HG02938 (cell line): ENCODE measurements at regions not wholly inside any gene's neighbourhood (a gene's known extent, or its start where the extent isn't known, plus 50 kb on each side); places are given as distances from the start of the nearest gene placed in this dataset.

Experiments used
- ATAC-seq: cut with Tn5 transposase; IDR thresholded peaks from one replicate; pipeline ENCODE4 v1.9.1; 2021; ENCODE audit warnings: mild to moderate bottlenecking, moderate library complexity; ENCODE audit not compliant: unreplicated experiment

DNA sequence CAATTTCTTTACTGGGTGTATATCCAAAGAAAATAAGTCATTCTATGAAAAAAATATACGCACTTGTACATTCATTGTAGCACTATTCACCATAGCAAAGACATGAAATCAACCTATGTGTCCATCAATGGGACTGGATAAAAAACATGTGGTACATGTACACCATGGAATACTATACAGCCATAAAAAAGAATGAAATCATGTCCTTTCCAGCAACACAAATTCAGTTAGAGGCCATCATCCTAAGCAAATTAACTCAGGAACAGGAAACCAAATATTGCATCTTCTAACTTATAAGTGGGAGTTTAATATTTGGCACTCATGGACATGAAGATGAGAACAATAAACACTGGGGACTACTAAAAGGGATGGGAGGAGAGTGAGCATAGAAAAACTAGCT lies 325.7 kb downstream of the TGFB2 start:
- ATAC-seq, result no peak

GRCh38 chr1:218671573-218671972 lies 326.4 kb downstream of the TGFB2 start:
- ATAC-seq, result no peak

- ATAC-seq, result no peak
These were observed 328.0 kb downstream of the TGFB2 start for GRCh38 chr1:218673170-218673569.

DNA sequence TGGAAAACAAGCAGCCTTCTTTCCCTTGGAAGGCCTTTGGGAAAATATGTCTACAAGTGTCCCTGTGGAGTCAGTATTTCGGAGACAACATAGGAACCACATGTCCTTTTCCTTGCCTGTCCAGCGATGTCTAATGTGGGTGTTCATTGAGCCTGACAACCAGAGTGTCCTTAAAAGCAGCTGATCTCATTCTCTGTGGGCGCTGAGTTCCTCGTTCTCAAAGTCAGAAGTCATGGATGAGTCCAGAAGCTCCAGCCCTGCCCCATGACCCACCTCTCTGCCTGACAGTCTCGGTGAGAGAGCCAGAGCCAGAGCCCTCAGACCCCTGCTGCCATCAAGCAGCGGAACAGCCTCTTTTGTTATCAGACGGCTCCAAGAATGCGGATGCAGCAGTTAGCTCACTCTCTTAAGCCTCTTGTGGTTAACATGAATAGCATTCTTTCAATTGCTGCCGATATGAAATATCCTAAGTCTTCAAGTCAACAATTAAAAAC lies 329.2 kb downstream of the TGFB2 start:
- ATAC-seq, result no peak

GRCh38 chr1:218677026-218677425 lies 331.9 kb downstream of the TGFB2 start:
- no peak for ATAC-seq

DNA sequence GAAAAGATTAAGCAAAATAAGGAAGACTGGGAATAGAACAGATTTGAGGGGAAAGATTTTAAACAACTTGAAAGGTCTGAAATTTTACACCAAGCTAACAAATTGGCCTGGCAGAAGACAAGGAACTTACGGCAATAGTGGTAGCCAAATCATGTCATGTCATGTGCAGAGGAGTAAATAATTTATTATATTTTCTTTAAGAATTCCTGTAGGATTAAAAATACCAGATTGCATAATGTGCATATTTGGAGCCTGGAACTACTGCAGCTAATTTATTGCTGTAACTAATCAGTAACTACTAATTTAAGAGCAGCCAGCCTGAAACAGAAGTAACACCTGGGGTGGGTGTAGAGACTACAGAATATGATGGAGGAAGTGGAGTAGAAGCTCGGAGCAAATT lies 334.3 kb downstream of the TGFB2 start:
- no peak for ATAC-seq

DNA sequence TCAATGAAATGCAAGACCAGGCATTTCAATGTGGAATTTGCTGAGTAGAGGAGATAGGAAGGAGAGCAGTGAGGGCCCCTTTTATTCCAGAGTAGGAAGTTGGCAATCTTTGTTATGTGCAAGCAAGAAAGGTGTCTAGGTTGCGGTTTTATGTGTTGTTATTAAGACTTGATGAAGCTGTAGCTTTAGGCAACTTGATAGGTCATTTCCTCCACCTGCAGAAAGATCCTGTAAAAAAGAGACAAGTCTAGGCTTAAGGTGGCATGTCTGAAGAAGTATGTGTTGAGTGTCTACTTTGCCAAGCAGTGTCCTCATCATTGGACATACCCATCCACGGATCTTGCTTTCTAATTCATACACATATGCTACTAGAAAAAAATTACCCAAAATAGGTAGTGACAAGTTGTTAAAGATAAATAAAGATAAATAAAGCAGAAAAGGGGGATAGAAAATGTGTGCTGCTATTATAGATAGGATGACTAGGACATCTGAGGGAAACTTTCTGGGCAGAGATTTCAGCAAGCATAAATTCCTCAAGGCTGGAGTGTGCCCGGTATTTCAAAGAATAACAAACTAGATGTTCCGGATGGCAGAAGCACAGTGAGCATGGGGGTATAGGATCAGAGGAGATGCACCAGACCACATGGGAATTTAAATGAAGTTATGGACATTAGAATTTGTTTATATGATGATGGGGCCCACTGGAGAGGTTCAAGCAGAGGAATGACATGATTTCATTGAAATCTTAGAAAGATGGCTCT lies 335.0 kb downstream of the TGFB2 start:
- ATAC-seq, result no peak

GRCh38 chr1:218683242-218683641 lies 338.1 kb downstream of the TGFB2 start:
- ATAC-seq, result no peak

- no peak for ATAC-seq
These were observed 341.1 kb downstream of the TGFB2 start for GRCh38 chr1:218686258-218686657.

DNA sequence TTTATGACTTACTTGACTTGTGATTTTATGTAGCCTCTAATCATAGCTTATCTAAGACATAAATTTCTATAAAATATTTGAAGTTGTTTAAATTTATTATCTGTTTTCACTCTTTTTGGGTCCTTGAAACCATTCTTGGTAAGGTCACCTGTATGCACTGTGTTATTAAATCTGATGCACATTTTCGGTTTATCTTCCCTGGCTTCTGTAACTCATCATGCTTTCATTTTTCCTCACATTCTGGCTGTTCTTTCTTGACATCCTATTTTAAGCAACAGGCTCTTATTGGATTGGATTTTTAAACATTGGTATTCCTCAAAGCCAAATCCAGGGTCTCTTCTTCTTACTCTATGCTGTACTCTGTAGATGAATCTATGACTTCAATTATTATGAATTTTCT lies 341.6 kb downstream of the TGFB2 start:
- ATAC-seq, result no peak

DNA sequence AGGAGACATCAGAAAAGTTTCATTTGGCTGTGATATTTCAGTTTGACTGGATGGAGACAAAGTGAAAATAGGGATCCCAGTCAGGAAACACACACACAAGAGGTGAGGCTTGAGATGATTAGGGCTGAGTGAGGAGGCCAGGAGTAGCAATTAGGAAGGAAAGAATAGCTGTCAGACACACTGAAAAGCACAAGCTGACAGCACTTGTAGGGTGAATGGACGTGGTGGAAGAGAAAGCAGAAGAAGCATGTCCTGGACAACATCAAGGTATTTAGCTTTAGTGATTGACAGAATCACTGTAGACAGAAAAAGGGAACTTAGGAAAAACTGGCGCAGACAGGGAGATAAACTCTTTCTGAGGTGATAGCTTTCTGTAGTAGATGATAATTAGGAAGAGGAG lies 347.7 kb downstream of the TGFB2 start:
- ATAC-seq, result no peak

DNA sequence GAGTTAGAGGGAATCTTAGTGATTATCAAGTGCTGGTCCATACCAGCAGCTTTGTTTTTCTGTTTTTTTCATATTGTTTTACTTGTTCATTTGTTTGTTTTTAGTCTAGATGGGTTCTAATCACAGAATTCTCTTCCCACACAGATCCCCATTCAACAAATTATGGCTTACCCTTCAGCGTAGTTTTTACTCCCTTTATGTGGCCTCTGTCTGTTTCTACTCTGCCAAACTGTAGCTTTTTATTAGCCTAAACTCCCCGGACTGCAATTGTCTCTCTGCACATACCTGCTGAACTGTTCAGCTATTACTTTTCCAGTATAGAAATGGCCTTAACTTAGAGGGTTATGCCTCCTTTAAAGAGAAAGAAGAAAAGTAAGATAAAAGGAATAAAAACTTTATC lies 348.5 kb downstream of the TGFB2 start:
- no peak for ATAC-seq

GRCh38 chr1:218694085-218694484 lies 348.9 kb downstream of the TGFB2 start:
- ATAC-seq, result no peak

GRCh38 chr1:218694636-218695035 lies 349.5 kb downstream of the TGFB2 start:
- no peak for ATAC-seq

DNA sequence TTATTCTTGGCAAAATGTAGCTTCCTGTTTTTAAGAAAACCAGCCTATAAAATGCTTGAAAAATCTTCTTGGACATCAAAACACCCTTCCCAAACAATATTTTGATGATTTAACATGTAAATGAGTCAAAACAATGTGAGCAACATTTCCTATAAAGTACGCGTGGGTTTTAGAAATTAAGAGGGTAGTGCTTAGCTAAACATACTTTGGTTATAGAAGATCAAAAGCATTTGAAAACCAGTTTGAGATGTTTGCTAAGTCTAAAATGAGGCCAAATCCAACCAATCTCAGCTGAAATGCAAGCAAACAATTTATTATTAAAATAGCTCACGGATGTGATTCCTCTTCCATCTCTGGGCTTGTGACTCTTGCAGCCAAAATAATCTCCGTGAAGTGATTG lies 350.4 kb downstream of the TGFB2 start:
- no peak for ATAC-seq

DNA sequence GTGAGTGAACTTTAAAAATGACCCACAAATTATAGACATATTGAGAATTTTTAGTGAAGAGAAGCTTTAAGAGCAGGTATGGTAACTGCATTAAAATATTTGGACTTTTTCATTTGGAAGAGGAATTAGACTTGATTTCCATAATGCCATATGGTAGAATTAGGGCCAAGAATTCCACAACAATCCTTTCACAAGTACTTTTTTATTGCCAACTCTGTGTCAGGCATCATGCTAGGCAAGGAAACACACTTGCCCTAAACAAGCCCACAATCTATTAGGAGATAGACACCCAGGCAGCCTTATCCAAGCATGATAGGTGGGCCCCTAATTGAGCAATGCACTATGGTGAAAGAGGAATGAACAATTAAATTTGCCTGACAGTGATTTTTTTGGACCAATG lies 353.0 kb downstream of the TGFB2 start:
- ATAC-seq, result no peak

- no peak for ATAC-seq
These were observed 354.3 kb downstream of the TGFB2 start for GRCh38 chr1:218699421-218699820.

DNA sequence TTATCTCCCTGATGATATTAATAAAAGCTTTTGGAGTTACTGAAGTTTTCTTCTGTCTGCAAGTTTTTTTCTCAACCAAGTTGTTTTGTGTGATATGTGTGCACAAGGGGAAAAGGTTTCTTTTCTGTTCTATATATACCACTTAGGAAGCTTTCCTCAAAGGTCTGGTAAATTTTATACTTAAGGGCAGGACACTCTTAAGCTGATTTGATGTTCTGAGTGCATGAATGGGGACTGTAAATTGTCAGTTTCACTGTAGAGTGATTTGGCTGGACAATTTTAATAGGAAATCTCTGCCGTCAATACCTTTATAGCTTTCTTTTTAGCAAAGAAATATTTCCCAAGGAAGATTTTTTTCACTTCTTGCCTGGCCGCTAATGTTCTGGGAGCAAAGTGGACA lies 354.7 kb downstream of the TGFB2 start:
- ATAC-seq, result no peak

GRCh38 chr1:218700666-218701065 lies 355.5 kb downstream of the TGFB2 start:
- no peak for ATAC-seq

DNA sequence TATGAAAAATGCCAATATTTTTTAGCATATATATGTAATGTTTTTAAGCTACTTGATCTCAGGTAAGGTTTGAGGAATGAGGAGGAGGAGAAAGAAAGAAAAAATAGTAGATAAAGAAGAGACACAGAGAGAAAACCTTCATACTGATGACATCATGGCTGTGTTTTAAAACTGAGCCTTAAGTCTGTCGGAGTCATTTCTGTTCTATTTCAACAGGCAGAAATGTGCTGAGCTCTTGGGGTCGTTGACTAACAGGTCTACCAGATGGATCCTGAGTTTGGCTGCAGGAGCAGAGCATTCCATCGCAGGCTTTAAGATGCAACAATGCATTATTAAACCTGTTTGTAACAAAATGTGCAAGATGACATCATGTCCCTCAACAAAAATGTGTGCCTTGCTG lies 356.0 kb downstream of the TGFB2 start:
- ATAC-seq, result no peak

DNA sequence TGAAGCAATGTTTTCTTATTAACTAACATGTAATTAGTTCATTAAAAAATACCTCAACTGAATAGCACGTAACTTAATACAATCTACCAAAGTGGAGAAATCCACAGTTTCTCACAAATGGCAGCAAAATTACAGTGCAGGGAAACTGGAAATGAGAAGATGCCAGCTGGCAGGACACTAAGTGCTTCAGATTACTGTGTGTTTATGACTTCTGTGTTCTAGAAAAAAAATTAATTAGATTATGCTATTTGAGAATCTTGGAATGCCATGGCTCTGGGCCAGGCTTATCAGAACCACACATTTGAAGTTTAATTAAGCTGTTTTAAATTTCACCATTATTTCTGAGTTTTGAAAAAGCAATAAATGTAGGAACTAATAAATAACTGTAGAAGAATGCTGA lies 357.6 kb downstream of the TGFB2 start:
- ATAC-seq, result no peak

DNA sequence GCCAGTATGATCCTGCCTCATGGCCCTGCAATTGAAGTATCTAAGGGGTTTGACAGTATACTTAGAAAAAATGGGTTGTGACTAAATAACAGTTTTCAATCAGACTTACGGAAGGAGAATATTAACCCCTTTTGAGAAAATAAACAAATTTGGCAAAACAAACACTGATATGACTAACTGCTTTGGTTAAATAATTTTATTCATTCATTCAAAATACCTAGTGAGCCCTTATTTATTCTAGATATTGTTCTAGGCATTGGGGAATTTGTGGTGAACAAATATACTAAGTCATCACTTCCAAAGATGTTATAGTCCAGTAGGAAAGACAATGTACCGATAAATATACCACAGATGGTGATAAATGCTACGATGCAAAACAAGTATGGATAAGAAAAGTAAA lies 358.7 kb downstream of the TGFB2 start:
- ATAC-seq, result no peak

GRCh38 chr1:218705391-218705790 lies 360.3 kb downstream of the TGFB2 start:
- no peak for ATAC-seq
